ENCODE measurements at regions not wholly inside any gene's neighbourhood (a gene's known extent, or its start where the extent isn't known, plus 50 kb on each side); places are given as distances from the start of the nearest gene placed in this dataset.

DNA sequence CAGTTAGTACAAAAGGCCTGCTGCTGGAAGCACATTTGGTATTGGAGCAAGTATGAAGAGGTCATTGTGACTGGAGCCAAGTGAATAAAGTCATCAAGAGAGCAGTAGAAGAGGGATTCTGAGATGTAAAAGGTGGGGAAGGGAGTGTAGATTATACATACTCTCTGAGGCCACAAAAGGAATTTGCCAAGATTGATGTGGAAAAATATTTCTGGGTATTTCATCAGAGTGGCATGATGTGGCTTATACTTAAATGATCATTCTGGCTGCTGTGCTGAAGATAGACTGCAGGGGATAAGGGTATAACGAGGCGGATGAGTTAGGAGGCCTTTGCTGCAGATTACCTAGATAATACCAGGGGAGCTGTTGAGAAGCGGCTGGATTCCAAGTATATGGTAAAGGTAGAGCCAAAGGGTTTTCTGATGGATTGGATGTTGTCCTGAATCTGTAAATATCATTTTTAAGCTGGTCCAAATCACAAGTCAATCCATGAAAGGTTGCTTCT is 231.8 kb upstream of the AGA start:
- no peak overlapping the region for H3K4me3 ChIP-seq (ENCODE audit: low read depth, low read length)
- DNase-seq (ENCODE audit: low read depth): no peak

DNA sequence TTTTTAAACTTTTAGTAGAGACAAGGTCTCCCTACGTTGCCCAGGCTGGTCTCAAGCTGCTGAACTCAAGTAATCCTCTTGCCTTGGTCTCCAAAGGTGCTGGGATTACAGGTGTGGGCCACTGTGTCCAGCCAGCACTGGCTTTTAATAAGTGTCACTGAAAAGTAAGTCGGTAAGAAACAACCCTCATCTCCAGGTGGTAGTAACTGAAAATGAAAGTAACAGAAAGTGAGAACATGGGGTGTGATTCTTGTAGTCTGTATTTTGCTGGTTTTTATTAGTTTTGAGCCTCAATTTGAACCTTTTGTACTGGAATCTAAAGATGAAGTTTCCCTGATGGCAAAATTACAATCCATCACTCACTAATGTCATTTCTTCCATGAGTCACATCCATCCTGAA is 238.1 kb upstream of the AGA start:
- no peak for DNase-seq (ENCODE audit: low read depth)
- H3K4me3 ChIP-seq (ENCODE audit: low read depth, low read length): no peak overlapping the region

DNA sequence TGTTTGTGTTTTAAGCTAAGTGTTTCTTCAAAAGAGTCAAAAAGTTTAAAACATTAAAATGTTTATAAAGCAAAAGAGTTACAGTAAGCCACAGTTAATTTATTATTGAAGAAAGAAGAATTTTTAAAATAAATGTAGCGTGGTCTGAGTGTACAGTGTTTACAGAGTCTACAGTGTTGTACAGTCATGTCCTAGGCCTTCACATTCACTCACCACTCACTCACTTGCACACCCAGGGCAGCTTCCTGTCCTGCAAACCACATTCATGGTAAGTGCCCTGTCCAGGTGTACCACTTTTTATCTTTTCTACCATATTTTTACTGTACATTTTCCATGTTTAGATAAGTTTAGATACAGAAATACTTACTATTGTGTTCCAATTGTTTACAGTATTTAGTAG is 239.7 kb upstream of the AGA start:
- no peak overlapping the region for H3K4me3 ChIP-seq (ENCODE audit: low read depth, low read length)
- DNase-seq (ENCODE audit: low read depth): no peak

DNA sequence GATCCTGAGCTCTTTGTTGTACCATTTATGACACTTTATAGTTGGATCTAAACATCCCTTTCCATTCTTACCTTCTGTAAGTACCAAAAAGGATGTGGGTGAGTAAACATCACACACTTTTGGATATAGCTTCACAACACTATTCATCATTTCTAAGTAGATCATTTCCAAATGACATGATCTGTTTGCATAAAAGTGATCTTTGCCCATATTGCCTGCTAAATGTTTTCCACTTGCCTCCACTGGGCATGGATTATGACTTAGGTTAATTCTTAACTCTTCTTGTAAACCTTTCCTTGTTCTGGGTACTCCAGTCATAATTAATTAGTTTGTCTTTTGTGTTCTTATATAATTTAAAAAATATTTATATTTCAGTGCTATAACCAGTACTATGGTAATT is 244.9 kb upstream of the AGA start:
- no peak overlapping the region for H3K4me3 ChIP-seq (ENCODE audit: low read depth, low read length)
- no peak for DNase-seq (ENCODE audit: low read depth)

- H3K4me3 ChIP-seq (ENCODE audit: low read depth, low read length): no peak overlapping the region
- DNase-seq (ENCODE audit: low read depth): no peak
Measured at GRCh38 chr4:177692907-177693306, 250.7 kb upstream of the AGA start.

- no peak overlapping the region for H3K4me3 ChIP-seq (ENCODE audit: low read depth, low read length)
- DNase-seq (ENCODE audit: low read depth): no peak
Measured at GRCh38 chr4:177696438-177696966, 254.3 kb upstream of the AGA start.

GRCh38 chr4:177699365-177700213 is 257.4 kb upstream of the AGA start:
- no peak overlapping the region for H3K4me3 ChIP-seq (ENCODE audit: low read depth, low read length)
- peak; percentile 60 for DNase-seq (ENCODE audit: low read depth)

DNA sequence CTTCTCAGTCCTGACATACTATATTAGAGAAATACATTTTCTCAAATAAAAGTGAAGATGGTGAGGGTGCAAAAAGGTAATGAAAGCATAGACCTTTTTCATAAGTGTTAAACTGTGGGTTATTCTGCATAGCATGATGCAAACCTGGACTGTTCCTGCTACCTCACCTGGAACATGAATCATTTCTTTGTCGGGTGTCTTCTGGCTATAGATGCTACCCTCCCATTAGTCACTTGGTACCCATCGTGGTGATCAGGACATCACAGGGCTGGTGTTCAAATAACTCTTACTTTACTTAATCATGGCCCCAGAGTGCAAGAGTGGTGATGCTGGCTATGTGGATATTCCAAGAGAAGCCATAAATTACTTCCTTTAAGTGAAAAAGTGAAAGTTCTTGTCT is 264.7 kb upstream of the AGA start:
- no peak for DNase-seq (ENCODE audit: low read depth)
- no peak overlapping the region for H3K4me3 ChIP-seq (ENCODE audit: low read depth, low read length)

DNA sequence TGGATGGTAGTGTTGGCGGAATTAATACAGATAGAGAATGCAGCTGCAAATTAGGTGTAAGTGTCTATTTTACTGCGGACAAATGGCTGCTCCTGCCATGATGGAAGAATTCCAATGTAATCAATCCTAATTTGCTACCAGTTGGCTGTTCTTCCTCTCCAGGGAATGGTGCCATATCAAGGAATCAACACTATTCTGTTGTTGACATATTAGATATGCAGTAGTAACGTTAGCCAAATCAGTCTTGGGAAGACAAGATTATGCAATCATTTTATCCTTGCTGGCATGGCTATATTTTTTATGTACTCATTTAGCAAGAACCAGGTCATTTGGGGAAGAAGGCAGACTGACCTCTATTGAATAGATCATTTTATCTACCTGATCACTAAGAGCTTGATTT is 271.2 kb upstream of the AGA start:
- no peak overlapping the region for H3K4me3 ChIP-seq (ENCODE audit: low read depth, low read length)
- DNase-seq (ENCODE audit: low read depth): no peak

- DNase-seq (ENCODE audit: low read depth): no peak
- no peak overlapping the region for H3K4me3 ChIP-seq (ENCODE audit: low read depth, low read length)
Measured at GRCh38 chr4:177717407-177717806, 275.2 kb upstream of the AGA start.

DNA sequence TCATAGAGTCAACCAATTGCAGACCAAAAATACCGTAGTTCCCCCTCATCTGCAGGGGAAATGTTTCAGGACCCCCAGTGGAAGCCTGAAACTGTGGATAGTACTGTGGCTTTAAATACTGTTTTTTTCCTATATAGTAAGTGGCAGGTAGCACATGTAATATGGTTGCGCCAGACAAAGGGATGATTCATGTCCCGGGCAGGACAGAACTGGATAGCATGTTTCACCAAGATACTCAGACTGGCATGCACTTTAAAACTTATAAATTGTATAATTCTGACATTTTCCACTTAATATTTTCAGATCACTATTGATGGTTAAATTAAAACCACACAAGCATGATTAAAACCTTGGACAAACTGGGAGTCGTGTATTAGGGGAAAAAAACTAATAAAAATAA is 276.3 kb upstream of the AGA start:
- no peak overlapping the region for H3K4me3 ChIP-seq (ENCODE audit: low read depth, low read length)
- DNase-seq (ENCODE audit: low read depth): no peak

DNA sequence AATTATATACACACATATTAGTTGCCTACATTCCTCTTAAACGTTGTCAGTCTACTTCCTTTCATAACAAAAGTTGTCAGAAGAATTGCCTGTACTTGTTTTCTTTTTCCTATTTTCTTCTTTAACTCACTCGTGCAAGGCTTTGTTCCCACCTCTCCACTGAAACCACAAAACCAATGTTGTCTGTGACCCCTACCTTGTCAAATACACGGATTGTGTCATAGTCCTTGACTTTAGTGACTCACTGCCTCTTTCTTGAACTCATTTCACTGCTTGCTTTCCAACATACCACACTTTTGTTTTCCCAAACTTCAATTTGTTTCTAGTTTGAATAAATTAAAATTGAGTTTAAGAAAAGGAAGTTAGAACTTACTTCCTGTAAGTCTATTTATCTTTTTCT is 283.9 kb upstream of the AGA start:
- peak; percentile 22 for DNase-seq (ENCODE audit: low read depth)
- no peak overlapping the region for H3K4me3 ChIP-seq (ENCODE audit: low read depth, low read length)

GRCh38 chr4:177728361-177729152 is 286.3 kb upstream of the AGA start:
- no peak overlapping the region for H3K4me3 ChIP-seq (ENCODE audit: low read depth, low read length)
- DNase-seq (ENCODE audit: low read depth): no peak

DNA sequence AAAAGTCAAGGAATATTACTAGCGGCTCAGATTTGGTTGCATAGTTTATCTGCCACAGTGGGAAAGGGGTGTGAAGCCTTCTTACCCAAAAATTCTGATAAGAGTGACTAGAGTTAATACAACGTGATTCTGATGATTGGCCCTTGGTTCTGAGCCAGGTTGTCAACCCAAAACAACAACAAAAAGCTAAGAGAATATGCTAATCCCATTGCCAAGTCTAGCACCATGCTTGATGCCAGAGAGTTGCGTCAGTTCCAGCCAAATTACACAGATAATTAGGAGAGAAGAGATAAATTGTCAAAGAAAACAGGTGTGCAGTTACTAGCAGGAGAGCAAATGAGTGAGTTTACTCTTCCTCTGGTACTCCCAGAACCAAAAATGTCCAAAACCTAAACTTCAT is 287.4 kb upstream of the AGA start:
- H3K4me3 ChIP-seq (ENCODE audit: low read depth, low read length): no peak overlapping the region
- DNase-seq (ENCODE audit: low read depth): no peak

GRCh38 chr4:177737387-177737940 is 295.2 kb upstream of the AGA start:
- DNase-seq (ENCODE audit: low read depth): no peak

DNA sequence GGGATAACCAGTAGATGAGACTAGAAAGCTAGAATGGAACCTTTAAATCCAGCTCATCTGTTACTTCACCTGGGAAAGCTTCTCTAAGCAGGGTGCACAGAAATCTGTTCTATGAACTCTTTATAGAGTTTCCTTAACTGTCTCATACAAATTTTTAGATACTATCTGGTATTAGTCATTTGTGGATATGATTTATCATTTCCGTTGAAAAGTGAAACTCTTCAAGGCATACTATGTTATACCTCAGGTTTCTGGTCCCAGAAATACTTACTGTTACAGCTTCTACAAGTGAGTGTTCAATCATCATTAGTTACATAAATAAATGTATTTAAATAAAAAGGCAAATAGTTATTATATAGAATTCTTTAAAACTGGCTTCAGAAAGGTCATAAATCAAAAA is 298.3 kb upstream of the AGA start:
- DNase-seq (ENCODE audit: low read depth): no peak
- no peak overlapping the region for H3K4me3 ChIP-seq (ENCODE audit: low read depth, low read length)

More at GRCh38 chr4:177737387-177737940, 295.2 kb upstream of the AGA start:
- H3K4me3 ChIP-seq (ENCODE audit: low read depth, low read length): no peak overlapping the region

DNA sequence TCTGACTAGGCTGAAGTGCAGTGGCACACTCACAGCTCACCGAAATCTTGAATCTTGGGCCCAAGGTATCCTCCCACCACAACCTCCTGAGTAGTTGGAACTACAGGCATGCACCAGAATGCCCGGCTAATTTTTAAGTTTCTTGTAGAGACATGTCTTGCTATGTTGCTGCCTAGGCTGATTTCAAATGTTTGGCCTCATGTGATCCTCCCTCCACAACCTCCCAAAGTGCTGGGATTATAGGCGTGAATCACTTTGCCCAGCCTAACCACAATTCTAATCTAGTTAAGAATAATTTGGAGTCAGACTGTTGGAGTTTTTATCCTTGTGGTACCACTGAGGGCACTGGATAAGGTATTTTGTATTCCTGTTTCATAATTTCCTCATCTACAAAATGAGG is 317.5 kb upstream of the AGA start:
- DNase-seq (ENCODE audit: low read depth): no peak
- no peak overlapping the region for H3K4me3 ChIP-seq (ENCODE audit: low read depth, low read length)

GRCh38 chr4:177761692-177762091 is 319.5 kb upstream of the AGA start:
- no peak overlapping the region for H3K4me3 ChIP-seq (ENCODE audit: low read depth, low read length)
- no peak for DNase-seq (ENCODE audit: low read depth)

DNA sequence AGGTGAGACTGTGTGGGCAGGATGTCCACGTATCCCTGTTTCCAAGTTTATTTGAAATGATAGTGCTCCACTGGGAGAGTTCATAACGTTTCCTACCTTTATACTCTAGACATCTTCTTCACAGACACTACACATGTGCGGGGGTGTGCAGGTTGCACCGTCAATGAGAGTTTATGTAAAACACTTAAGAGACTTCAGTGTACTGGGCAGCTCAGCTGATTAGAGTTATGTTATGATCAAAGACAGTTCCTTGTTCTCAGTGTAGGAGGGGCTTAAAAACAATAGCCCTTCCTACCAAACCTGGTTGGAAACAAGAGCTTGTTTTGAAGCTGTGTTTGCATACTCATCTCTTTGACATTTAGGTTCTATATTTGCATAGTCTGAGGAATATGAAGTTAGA is 326.9 kb upstream of the AGA start:
- DNase-seq (ENCODE audit: low read depth): no peak
- no peak overlapping the region for H3K4me3 ChIP-seq (ENCODE audit: low read depth, low read length)

DNA sequence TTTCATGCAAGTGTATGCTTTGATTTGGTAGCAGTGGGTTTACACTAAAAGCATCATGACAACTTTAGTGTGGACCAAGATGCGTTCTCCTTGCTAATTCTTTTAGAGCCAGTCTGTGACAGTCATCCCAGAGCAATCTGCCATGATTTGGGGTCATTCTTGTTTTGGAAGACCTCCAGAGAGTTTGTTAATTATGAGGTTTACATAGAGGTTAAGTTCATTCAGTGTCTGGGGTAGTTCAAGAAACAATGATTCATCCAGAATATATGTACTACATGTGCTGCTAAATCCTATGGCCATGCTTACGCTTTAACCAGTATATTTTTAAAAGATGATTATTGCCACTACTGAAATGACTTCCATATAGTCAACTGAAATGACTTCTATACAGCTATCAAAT is 328.5 kb upstream of the AGA start:
- no peak overlapping the region for H3K4me3 ChIP-seq (ENCODE audit: low read depth, low read length)
- DNase-seq (ENCODE audit: low read depth): no peak

Data from skeletal muscle cell (primary cell).